Fibroblast of lung (primary cell): ENCODE measurements at regions not wholly inside any gene's neighbourhood (a gene's known extent, or its start where the extent isn't known, plus 50 kb on each side); places are given as distances from the start of the nearest gene placed in this dataset.

Source experiments
- DNase-seq, 2 donors: peaks; one replicate each; pipeline versions ENCODE4 v3.0.0 to v3.0.0-alpha.2; 2010; ENCODE audit warnings: low read depth in 2 of 2
- H2AFZ ChIP-seq: 2 replicates; pipeline ENCODE4 v1.5.1; 2012; ENCODE audit warnings: low read length, control low read depth, inconsistent platforms
- H3K27ac ChIP-seq: 2 replicates; pipeline ENCODE4 v1.5.1; 2011; ENCODE audit warnings: low read length, control low read depth; ENCODE audit not compliant: insufficient read depth
- H3K27me3 ChIP-seq: 2 replicates; pipeline ENCODE4 v1.5.1; 2011; ENCODE audit warnings: mild to moderate bottlenecking, low read length; ENCODE audit not compliant: control insufficient read depth, insufficient read depth
- H3K36me3 ChIP-seq: 2 replicates; pipeline ENCODE4 v1.5.1; 2011; ENCODE audit warnings: low read length; ENCODE audit not compliant: control insufficient read depth, insufficient read depth
- H3K4me1 ChIP-seq: 2 replicates; pipeline ENCODE4 v1.5.1; 2011; ENCODE audit warnings: low read length; ENCODE audit not compliant: control insufficient read depth, insufficient read depth; ENCODE audit errors: extremely low read depth
- H3K4me2 ChIP-seq: 2 replicates; pipeline ENCODE4 v1.5.1; 2011; ENCODE audit warnings: low read length, control low read depth; ENCODE audit not compliant: insufficient read depth; ENCODE audit errors: extremely low read depth
- H3K4me3 ChIP-seq, 4 experiments: fragments of 200-600 bp in 1 of 4; sonication (generic) in 1 of 4; replicated peaks in 1 of 4; 2 replicates each; pipeline ENCODE4 v1.5.1; 2011 to 2016; ENCODE audit warnings: low read length in 4 of 4, low read depth in 3 of 4, mild to moderate bottlenecking in 3 of 4, control low read depth in 2 of 4, inconsistent platforms in 1 of 4, mixed read lengths in 1 of 4; ENCODE audit not compliant: insufficient read depth in 1 of 4; ENCODE audit errors: control extremely low read depth in 1 of 4
- H3K79me2 ChIP-seq: 2 replicates; pipeline ENCODE4 v1.5.1; 2012; ENCODE audit warnings: mild to moderate bottlenecking, low read length, inconsistent platforms; ENCODE audit not compliant: control insufficient read depth, insufficient read depth
- H3K9ac ChIP-seq: 2 replicates; pipeline ENCODE4 v1.5.1; 2011; ENCODE audit warnings: mild to moderate bottlenecking, low read length, control low read depth; ENCODE audit not compliant: insufficient read depth
- H3K9me3 ChIP-seq: 2 replicates; pipeline ENCODE4 v1.5.1; 2012; ENCODE audit warnings: low read depth, low read length; ENCODE audit not compliant: control insufficient read depth, insufficient read depth
- H4K20me1 ChIP-seq: 2 replicates; pipeline ENCODE4 v1.5.1; 2011; ENCODE audit warnings: low read length; ENCODE audit not compliant: control insufficient read depth, insufficient read depth; ENCODE audit errors: extremely low read depth
- EZH2 ChIP-seq: IDR thresholded peaks from 2 replicates; pipeline ENCODE4 v1.5.1; 2012; ENCODE audit warnings: low read length, control low read depth, mild to moderate bottlenecking; ENCODE audit errors: missing control alignments
- TF ChIP-seq, protein P1 (sequence below), 2 donors: IDR thresholded peaks in 1 of 2; conservative IDR thresholded peaks in 1 of 2; 1 replicate in 1 of 2; 2 replicates in 1 of 2; pipeline ENCODE4 v1.5.1; 2011 to 2012; ENCODE audit warnings: low read length in 2 of 2, control low read depth in 1 of 2, inconsistent platforms in 1 of 2, low read depth in 1 of 2, mild to moderate bottlenecking in 1 of 2

DNA sequence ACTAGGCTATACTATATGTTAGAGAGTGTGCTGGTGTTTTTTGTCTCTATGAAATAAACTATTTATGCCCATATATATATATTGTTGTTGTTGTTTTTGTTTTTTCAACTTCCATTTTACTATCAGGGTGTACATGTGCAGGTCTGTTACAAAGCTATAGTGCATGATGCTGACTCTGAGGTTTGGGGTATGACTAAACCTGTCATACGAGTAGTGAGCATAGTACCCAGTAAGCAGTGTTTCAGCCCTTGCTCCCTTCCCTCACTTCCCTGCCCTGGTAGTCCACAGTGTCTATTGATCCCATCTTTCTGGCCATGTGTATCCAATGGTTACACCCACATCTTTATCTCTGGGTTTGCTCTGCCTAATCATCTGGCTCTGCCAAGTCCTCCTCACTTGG is 101.8 kb downstream of the FAS start:
- DNase-seq, result no peak
- Histone ChIP-seq H3K9me3 (no peaks in the 10 kb centered on the region), H3K9ac (no peak overlapping the region), H3K79me2 (no peaks in the 10 kb centered on the region), H3K4me3 (no peak overlapping the region), H3K4me1 (peaks cover 3% of the 10 kb centered on the region), H3K27ac (no peak overlapping the region), H3K27me3 (no peaks in the 10 kb centered on the region), H2AFZ (no peak overlapping the region), H3K4me2 (no peak overlapping the region), H3K36me3 (no peaks in the 10 kb centered on the region), H4K20me1 (no peaks in the 10 kb centered on the region)
- TF ChIP-seq, protein P1, sequence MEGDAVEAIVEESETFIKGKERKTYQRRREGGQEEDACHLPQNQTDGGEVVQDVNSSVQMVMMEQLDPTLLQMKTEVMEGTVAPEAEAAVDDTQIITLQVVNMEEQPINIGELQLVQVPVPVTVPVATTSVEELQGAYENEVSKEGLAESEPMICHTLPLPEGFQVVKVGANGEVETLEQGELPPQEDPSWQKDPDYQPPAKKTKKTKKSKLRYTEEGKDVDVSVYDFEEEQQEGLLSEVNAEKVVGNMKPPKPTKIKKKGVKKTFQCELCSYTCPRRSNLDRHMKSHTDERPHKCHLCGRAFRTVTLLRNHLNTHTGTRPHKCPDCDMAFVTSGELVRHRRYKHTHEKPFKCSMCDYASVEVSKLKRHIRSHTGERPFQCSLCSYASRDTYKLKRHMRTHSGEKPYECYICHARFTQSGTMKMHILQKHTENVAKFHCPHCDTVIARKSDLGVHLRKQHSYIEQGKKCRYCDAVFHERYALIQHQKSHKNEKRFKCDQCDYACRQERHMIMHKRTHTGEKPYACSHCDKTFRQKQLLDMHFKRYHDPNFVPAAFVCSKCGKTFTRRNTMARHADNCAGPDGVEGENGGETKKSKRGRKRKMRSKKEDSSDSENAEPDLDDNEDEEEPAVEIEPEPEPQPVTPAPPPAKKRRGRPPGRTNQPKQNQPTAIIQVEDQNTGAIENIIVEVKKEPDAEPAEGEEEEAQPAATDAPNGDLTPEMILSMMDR (conservative IDR thresholded peaks at IDR 0.05 in 1 of 2, IDR thresholded peaks at IDR 0.05 in 1 of 2; ENCODE audit: low read depth in 1 of 2, low read length in 2 of 2), result no peak
- TF ChIP-seq EZH2, result no peak

DNA sequence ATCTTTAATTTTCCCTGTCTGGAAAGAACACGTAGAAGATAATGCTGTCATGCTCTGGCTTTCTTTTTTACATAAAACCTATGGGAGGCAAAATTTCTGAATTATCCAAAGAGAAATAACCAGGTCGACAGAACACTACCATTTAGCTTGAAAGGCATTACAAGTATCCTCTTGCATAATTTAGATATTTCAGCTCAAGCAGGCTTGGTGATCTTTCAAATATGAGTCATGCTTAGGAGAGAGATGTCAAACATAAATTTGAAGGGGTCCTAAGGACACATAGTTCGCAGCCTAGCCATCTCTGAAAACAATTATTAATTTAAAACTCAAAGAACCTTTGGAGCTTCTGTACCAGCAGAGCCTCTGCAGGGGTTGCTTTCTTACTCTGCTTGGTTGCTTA is 100.9 kb downstream of the FAS start:
- DNase-seq, result peak; percentile 24 to 44
- Histone ChIP-seq H3K27ac (no peak overlapping the region), H3K79me2 (no peaks in the 10 kb centered on the region), H3K27me3 (no peaks in the 10 kb centered on the region), H4K20me1 (no peaks in the 10 kb centered on the region), H3K9me3 (no peaks in the 10 kb centered on the region), H2AFZ (no peak overlapping the region), H3K4me3 (no peak overlapping the region), H3K36me3 (no peaks in the 10 kb centered on the region), H3K4me2 (no peak overlapping the region), H3K4me1 (peaks cover 3% of the 10 kb centered on the region), H3K9ac (no peak overlapping the region)
- no peak for TF ChIP-seq EZH2
- TF ChIP-seq, protein P1 (conservative IDR thresholded peaks at IDR 0.05 in 1 of 2, IDR thresholded peaks at IDR 0.05 in 1 of 2; ENCODE audit: low read depth in 1 of 2, low read length in 2 of 2), result no peak

DNA sequence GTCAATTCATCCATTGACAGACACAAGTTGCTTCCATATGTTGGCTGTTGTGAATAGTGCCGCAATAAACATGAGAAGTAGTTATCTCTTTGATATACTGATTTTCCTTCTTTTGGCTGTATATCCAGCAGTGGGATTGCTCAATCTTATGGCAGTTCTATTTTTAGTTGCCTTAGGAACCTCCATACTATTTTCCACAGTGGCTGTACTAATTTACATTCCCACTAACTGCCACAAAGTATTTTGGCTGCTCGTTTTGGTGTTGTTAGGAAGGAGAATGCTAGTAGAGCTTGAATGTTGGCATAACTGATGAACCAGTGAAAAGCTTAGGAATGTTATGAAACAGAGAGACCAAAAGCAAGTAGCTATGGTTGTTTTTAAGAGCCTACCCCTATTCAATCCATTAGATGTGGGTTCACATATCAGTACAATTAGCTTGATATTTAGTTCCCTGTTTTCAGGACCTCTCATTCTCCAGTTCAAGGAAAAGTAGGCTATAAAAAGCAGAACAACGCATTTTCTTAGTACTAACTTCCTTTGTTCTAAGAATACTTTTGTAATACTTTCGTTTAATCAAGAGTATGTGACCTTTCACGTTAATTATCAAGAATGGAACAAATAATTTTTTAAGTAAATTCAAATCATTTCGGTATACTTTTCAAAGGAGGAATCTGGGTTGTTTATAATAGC is 100.3 kb downstream of the FAS start:
- Histone ChIP-seq H2AFZ (no peak overlapping the region), H3K4me2 (no peak overlapping the region), H3K9me3 (no peaks in the 10 kb centered on the region), H3K4me1 (peaks cover 3% of the 10 kb centered on the region), H3K4me3 (no peak overlapping the region), H4K20me1 (no peaks in the 10 kb centered on the region), H3K79me2 (no peaks in the 10 kb centered on the region), H3K27me3 (no peaks in the 10 kb centered on the region), H3K9ac (no peak overlapping the region), H3K27ac (no peak overlapping the region), H3K36me3 (no peaks in the 10 kb centered on the region)
- TF ChIP-seq, protein P1 (conservative IDR thresholded peaks at IDR 0.05 in 1 of 2, IDR thresholded peaks at IDR 0.05 in 1 of 2; ENCODE audit: low read depth in 1 of 2, low read length in 2 of 2), result no peak
- DNase-seq, result peak; percentile 50 to 77
